Liver (tissue), 8 donors: ENCODE measurements at regions not wholly inside any gene's neighbourhood (a gene's known extent, or its start where the extent isn't known, plus 50 kb on each side); places are given as distances from the start of the nearest gene placed in this dataset.
"Not testable (repeated sequence)": the region's sequence is repeated elsewhere in the genome, so short reads cannot be mapped to it uniquely, and the experiment has no call there.

Experiments
- DNase-seq: peaks from one replicate; pipeline ENCODE4 v3.0.0-alpha.2; 2017; ENCODE audit warnings: low spot score
- H3K27ac ChIP-seq, 2 donors: one replicate each; pipeline ENCODE4 v1.7.0; 2013; ENCODE audit warnings: inconsistent platforms in 2 of 2, low read length in 2 of 2, control low read depth in 1 of 2, low read depth in 1 of 2, mild to moderate bottlenecking in 1 of 2
- H3K27me3 ChIP-seq, 4 donors: one replicate each; pipeline versions ENCODE4 v1.6.1 to v1.7.0; 2013; ENCODE audit warnings: low read length in 3 of 4, inconsistent platforms in 1 of 4, mild to moderate bottlenecking in 1 of 4, moderate library complexity in 1 of 4; ENCODE audit not compliant: control insufficient read depth in 4 of 4, insufficient read depth in 4 of 4
- H3K36me3 ChIP-seq, 4 donors: one replicate each; pipeline versions ENCODE4 v1.6.1 to v1.7.0; 2013; ENCODE audit warnings: low read length in 3 of 4, mild to moderate bottlenecking in 3 of 4, low read depth in 1 of 4, moderate library complexity in 1 of 4; ENCODE audit not compliant: control insufficient read depth in 4 of 4, insufficient read depth in 3 of 4
- H3K4me1 ChIP-seq, 4 donors: one replicate each; pipeline versions ENCODE4 v1.6.1 to v1.7.0; 2013; ENCODE audit warnings: low read length in 3 of 4, mild to moderate bottlenecking in 3 of 4, moderate library complexity in 1 of 4; ENCODE audit not compliant: control insufficient read depth in 4 of 4, insufficient read depth in 4 of 4
- H3K4me3 ChIP-seq, 3 donors: one replicate each; pipeline versions ENCODE4 v1.6.1 to v1.7.0; 2013; ENCODE audit warnings: low read length in 3 of 3, control low read depth in 1 of 3, low read depth in 1 of 3, mild to moderate bottlenecking in 1 of 3
- H3K9ac ChIP-seq, 2 donors: one replicate each; pipeline ENCODE4 v1.7.0; 2013; ENCODE audit warnings: low read length in 2 of 2, mild to moderate bottlenecking in 2 of 2, moderate library complexity in 2 of 2, control low read depth in 1 of 2, low read depth in 1 of 2
- H3K9me3 ChIP-seq, 4 donors: one replicate each; pipeline versions ENCODE4 v1.6.1 to v1.7.0; 2013; ENCODE audit warnings: low read length in 3 of 4; ENCODE audit not compliant: control insufficient read depth in 4 of 4
- ATF3 ChIP-seq: IDR thresholded peaks from 2 replicates; pipeline ENCODE4 v1.6.1; 2016; ENCODE audit warnings: antibody characterized with exemption
- CTCF ChIP-seq: fragments of 150-350 bp; IDR thresholded peaks from 2 replicates; pipeline ENCODE4 v1.5.1; 2017; ENCODE audit warnings: improper control_type of control experiment, low read depth, low read length; ENCODE audit not compliant: missing input control
- EGR1 ChIP-seq, 2 donors: IDR thresholded peaks; 2 replicates each; pipeline ENCODE4 v1.6.1; 2016 to 2018; ENCODE audit warnings: antibody characterized with exemption in 2 of 2, low read depth in 2 of 2
- FOXA1 ChIP-seq: IDR thresholded peaks from 2 replicates; pipeline ENCODE4 v1.6.1; 2016; ENCODE audit warnings: antibody characterized with exemption
- FOXA2 ChIP-seq: IDR thresholded peaks from 2 replicates; pipeline ENCODE4 v1.6.1; 2016; ENCODE audit warnings: antibody characterized with exemption
- HNF4A ChIP-seq, 2 donors: conservative IDR thresholded peaks; 2 replicates each; pipeline ENCODE4 v1.6.1; 2016; ENCODE audit warnings: antibody characterized with exemption in 2 of 2, mild to moderate bottlenecking in 2 of 2
- HNF4G ChIP-seq: IDR thresholded peaks from 2 replicates; pipeline ENCODE4 v1.6.1; 2016; ENCODE audit warnings: antibody characterized with exemption
- JUND ChIP-seq, 2 donors: IDR thresholded peaks; 2 replicates each; pipeline ENCODE4 v1.6.1; 2016; ENCODE audit warnings: antibody characterized with exemption in 2 of 2
- MAX ChIP-seq: IDR thresholded peaks from 2 replicates; pipeline ENCODE4 v1.6.1; 2016; ENCODE audit warnings: antibody characterized with exemption
- NR2F2 ChIP-seq: IDR thresholded peaks from 2 replicates; pipeline ENCODE4 v1.6.1; 2016; ENCODE audit warnings: antibody characterized with exemption
- RAD21 ChIP-seq, 2 donors: IDR thresholded peaks; 2 replicates each; pipeline ENCODE4 v1.6.1; 2016; ENCODE audit warnings: antibody characterized with exemption in 2 of 2, mild to moderate bottlenecking in 2 of 2
- REST ChIP-seq: IDR thresholded peaks from 2 replicates; pipeline ENCODE4 v1.6.1; 2016; ENCODE audit warnings: antibody characterized with exemption, mild to moderate bottlenecking
- RXRA ChIP-seq, 2 donors: IDR thresholded peaks; 2 replicates each; pipeline ENCODE4 v1.6.1; 2017 to 2018; ENCODE audit warnings: antibody characterized with exemption in 2 of 2, mild to moderate bottlenecking in 1 of 2
- TAF1 ChIP-seq: conservative IDR thresholded peaks from 2 replicates; pipeline ENCODE4 v1.6.1; 2016; ENCODE audit warnings: antibody characterized with exemption, mild to moderate bottlenecking
- YY1 ChIP-seq: IDR thresholded peaks from 2 replicates; pipeline ENCODE4 v1.6.1; 2016; ENCODE audit warnings: antibody characterized with exemption, mild to moderate bottlenecking
- ZBTB33 ChIP-seq: IDR thresholded peaks from 2 replicates; pipeline ENCODE4 v1.6.1; 2016; ENCODE audit warnings: antibody characterized with exemption
- WGBS: extraction: QIAGEN DNeasy Blood & Tissue Kit; methylation state at CpG from one replicate; pipeline ENCODE4 v1.1.7; 2013; 5-methylcytosine and 5-hydroxymethylcytosine counted together
- donor health status: healthy.
- donor health status: healthy.
- donor health status: healthy.
- donor health status: healthy.
- donor health status: healthy.

GRCh38 chr9:22975951-22976350 lies 529.3 kb downstream of the DMRTA1 start:
- no peaks in the 10 kb centered on the region for H3K9me3 ChIP-seq
- TF ChIP-seq ZBTB33 (no peak), FOXA1 (no peak), MAX (no peak), REST (no peak), TAF1 (no peak), RAD21 (IDR thresholded peaks at IDR 0.05) (no peak), ATF3 (no peak), NR2F2 (no peak), JUND (IDR thresholded peaks at IDR 0.05) (no peak), YY1 (no peak), HNF4G (no peak), RXRA (IDR thresholded peaks at IDR 0.05) (no peak)
- H3K27ac ChIP-seq = no peak overlapping the region
- no peaks in the 10 kb centered on the region for H3K27me3 ChIP-seq
- H3K4me3 ChIP-seq = no peak overlapping the region
- no peak for DNase-seq
- no peaks in the 10 kb centered on the region for H3K36me3 ChIP-seq
- no peak overlapping the region for H3K9ac ChIP-seq
- H3K4me1 ChIP-seq = peaks cover 0 to 4% (median 0%) of the 10 kb centered on the region in 4 donors
- WGBS = 98% methylated on average over 3 of the region's 3 CpGs

GRCh38 chr9:22976454-22976853 lies 529.8 kb downstream of the DMRTA1 start:
- H3K4me3 ChIP-seq = no peak overlapping the region
- no peak overlapping the region for H3K27ac ChIP-seq
- H3K9ac ChIP-seq = no peak overlapping the region
- peaks cover 0 to 4% (median 0%) of the 10 kb centered on the region in 4 donors for H3K4me1 ChIP-seq
- DNase-seq = no peak
- no peaks in the 10 kb centered on the region for H3K9me3 ChIP-seq
- no peaks in the 10 kb centered on the region for H3K27me3 ChIP-seq
- WGBS = 96% methylated on average over 1 of the region's 1 CpG
- TF ChIP-seq EGR1 (IDR thresholded peaks at IDR 0.05; ENCODE audit: low read depth in 2 of 2) = no peak
- TF ChIP-seq FOXA2 = no peak
- no peak for TF ChIP-seq HNF4G
- no peak for TF ChIP-seq CTCF
- TF ChIP-seq RAD21 (IDR thresholded peaks at IDR 0.05) = no peak
- no peak for TF ChIP-seq TAF1
- TF ChIP-seq HNF4A (conservative IDR thresholded peaks at IDR 0.05) = no peak
- H3K36me3 ChIP-seq = no peaks in the 10 kb centered on the region

- not testable (repeated sequence) for H3K9ac ChIP-seq, H3K27me3 ChIP-seq, H3K9me3 ChIP-seq, DNase-seq, H3K4me3 ChIP-seq, H3K27ac ChIP-seq, H3K36me3 ChIP-seq, H3K4me1 ChIP-seq
- 97% methylated on average over 13 of the region's 13 CpGs for WGBS
Observed at GRCh38 chr9:22980429-22980828, 533.8 kb downstream of the DMRTA1 start.
